Amniotic epithelial cell (primary cell): ENCODE measurements at regions not wholly inside any gene's neighbourhood (a gene's known extent, or its start where the extent isn't known, plus 50 kb on each side); places are given as distances from the start of the nearest gene placed in this dataset.
"Not testable (repeated sequence)": the region's sequence is repeated elsewhere in the genome, so short reads cannot be mapped to it uniquely, and the experiment has no call there.

ENCODE experiments used
- DNase-seq: peaks from one replicate; pipeline ENCODE4 v3.0.0-alpha.2; 2010; ENCODE audit warnings: low read depth

- DNase-seq = no peak
Measured at GRCh38 chr3:153911116-153911515, 210.1 kb upstream of the ARHGEF26 start.

- no peak for DNase-seq
Measured at GRCh38 chr3:153919773-153920172, 201.4 kb upstream of the ARHGEF26 start.

GRCh38 chr3:153921826-153922225 lies 199.4 kb upstream of the ARHGEF26 start:
- no peak for DNase-seq

GRCh38 chr3:153925841-153926514 lies 195.2 kb upstream of the ARHGEF26 start:
- no peak for DNase-seq

GRCh38 chr3:153927107-153927506 lies 194.1 kb upstream of the ARHGEF26 start:
- peak; percentile 43 for DNase-seq

- DNase-seq = no peak
Measured at GRCh38 chr3:153928851-153929250, 192.3 kb upstream of the ARHGEF26 start.

GRCh38 chr3:153933481-153933880 lies 187.7 kb upstream of the ARHGEF26 start:
- DNase-seq = not testable (repeated sequence)

- DNase-seq = no peak
Measured at GRCh38 chr3:153944084-153944483, 177.1 kb upstream of the ARHGEF26 start.

- no peak for DNase-seq
Measured at GRCh38 chr3:153951276-153951675, 169.9 kb upstream of the ARHGEF26 start.

- no peak for DNase-seq
Measured at GRCh38 chr3:153952091-153952490, 169.1 kb upstream of the ARHGEF26 start.

- DNase-seq = no peak
Measured at GRCh38 chr3:153956613-153957012, 164.6 kb upstream of the ARHGEF26 start.

GRCh38 chr3:153957421-153957820 lies 163.8 kb upstream of the ARHGEF26 start:
- no peak for DNase-seq

- peak; percentile 43 for DNase-seq
Measured at GRCh38 chr3:153958635-153959595, 162.3 kb upstream of the ARHGEF26 start.

GRCh38 chr3:153960458-153961074 lies 160.6 kb upstream of the ARHGEF26 start:
- DNase-seq = no peak

- DNase-seq = no peak
Measured at GRCh38 chr3:153961494-153961893, 159.7 kb upstream of the ARHGEF26 start.

- DNase-seq = no peak
Measured at GRCh38 chr3:153963012-153963411, 158.2 kb upstream of the ARHGEF26 start.

- DNase-seq = no peak
Measured at GRCh38 chr3:153967260-153967659, 153.9 kb upstream of the ARHGEF26 start.

- no peak for DNase-seq
Measured at GRCh38 chr3:153970047-153970446, 151.1 kb upstream of the ARHGEF26 start.

GRCh38 chr3:153970741-153971347 lies 150.3 kb upstream of the ARHGEF26 start:
- peak; percentile 30 for DNase-seq

GRCh38 chr3:153972862-153973261 lies 148.3 kb upstream of the ARHGEF26 start:
- DNase-seq = no peak

- no peak for DNase-seq
Measured at GRCh38 chr3:153973722-153974265, 147.4 kb upstream of the ARHGEF26 start.

- no peak for DNase-seq
Measured at GRCh38 chr3:153974614-153975013, 146.6 kb upstream of the ARHGEF26 start.
